Adrenal gland (tissue), 9 donors: ENCODE measurements at regions not wholly inside any gene's neighbourhood (a gene's known extent, or its start where the extent isn't known, plus 50 kb on each side); places are given as distances from the start of the nearest gene placed in this dataset.

Experiments used
- DNase-seq, 7 donors: peaks; one replicate each; pipeline ENCODE4 v3.0.0-alpha.2; 2019 to 2020
- H3K27ac ChIP-seq, 5 donors: fragments of 200-600 bp; sonication (generic) in 4 of 5; 1 replicate in 3 of 5; 2 replicates in 2 of 5; pipeline versions ENCODE4 v1.5.1 to v1.8.0; 2016 to 2020; ENCODE audit warnings: mild to moderate bottlenecking in 1 of 5
- H3K27me3 ChIP-seq: fragments of 200-600 bp; 2 replicates; pipeline ENCODE4 v1.8.0; 2021
- H3K36me3 ChIP-seq, 2 donors: fragments of 200-600 bp; replicated peaks in 1 of 2; 1 replicate in 1 of 2; 2 replicates in 1 of 2; pipeline versions ENCODE4 v1.5.1 to v1.8.0; 2018 to 2022
- H3K4me1 ChIP-seq, 2 donors: fragments of 200-600 bp; replicated peaks in 1 of 2; 1 replicate in 1 of 2; 2 replicates in 1 of 2; pipeline versions ENCODE4 v1.5.1 to v1.8.0; 2018 to 2021
- H3K4me3 ChIP-seq, 4 donors: fragments of 200-600 bp; sonication (generic) in 3 of 4; one replicate each; pipeline ENCODE4 v1.5.1; 2016 to 2018
- H3K9me3 ChIP-seq, 3 donors: fragments of 200-600 bp; sonication (generic) in 1 of 3; replicated peaks in 1 of 3; 1 replicate in 2 of 3; 2 replicates in 1 of 3; pipeline versions ENCODE4 v1.5.1 to v1.8.0; 2016 to 2021
- POLR2A ChIP-seq, 2 donors: fragments of 450-650 bp; IDR thresholded peaks; one replicate each; pipeline ENCODE4 v1.6.1; 2017; ENCODE audit warnings: antibody characterized with exemption in 2 of 2, mild to moderate bottlenecking in 2 of 2, moderate library complexity in 1 of 2
- WGBS, 4 donors: extraction: QIAGEN DNeasy Blood & Tissue Kit in 2 of 4; methylation state at CpG; one replicate each; pipeline versions ENCODE4 v1.1.5 to v1.1.7; 2013 to 2017; 5-methylcytosine and 5-hydroxymethylcytosine counted together
- intact Hi-C, 2 donors: fragments of 100-400 bp; cut with DNase I; formaldehyde crosslinking; loops; one replicate each; pipeline versions ENCODE4 v1.14.1 to v1.15.0; 2022 to 2023
- TF ChIP-seq, protein P1 (sequence below), 6 experiments: fragments of 450-650 bp in 4 of 6; fragments of 200-600 bp in 2 of 6; sonication (generic) in 1 of 6; IDR thresholded peaks; 1 replicate in 5 of 6; 2 replicates in 1 of 6; pipeline versions ENCODE4 v1.5.1 to v1.8.0; 2016 to 2021; ENCODE audit warnings: antibody characterized with exemption in 6 of 6, mild to moderate bottlenecking in 2 of 6, moderate library complexity in 1 of 6
- donor health status: healthy with polysubstance abuse.
- donor health status: Bipolar disorder and iron deficiency.
- donor health status: DM: yes; HTN: yes; CAD: no.
- donor health status: DM: no; HTN: no; CAD: no.
- donor health status: DM: no; HTN: no; CAD: no.

DNA sequence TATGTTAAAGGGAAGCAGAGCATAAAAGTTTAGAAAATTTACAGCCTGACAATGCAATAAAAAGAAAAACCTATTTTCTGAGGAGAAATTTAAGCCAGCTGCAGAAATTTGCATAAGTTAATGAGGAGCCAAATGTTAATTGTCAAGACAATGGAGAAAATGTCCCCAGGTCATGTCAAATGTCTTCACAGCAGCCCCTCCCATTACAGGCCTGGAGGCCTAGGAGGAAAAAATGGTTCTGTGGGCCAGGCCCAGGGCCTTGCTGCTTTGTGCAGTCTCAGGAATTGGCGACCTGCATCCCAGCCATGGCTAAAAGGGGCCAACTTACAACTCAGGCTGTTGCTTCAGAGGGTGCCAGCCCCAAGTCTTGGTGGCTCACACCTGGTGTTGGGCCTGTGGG, 275.4 kb upstream of the RPS6KA3 start:
- WGBS, 4 donors, result 15 to 35% methylated on average over 1 of the region's 1 CpG; no CpG with 5 or more reads in 2 of the 4 donors
- TF ChIP-seq, protein P1, sequence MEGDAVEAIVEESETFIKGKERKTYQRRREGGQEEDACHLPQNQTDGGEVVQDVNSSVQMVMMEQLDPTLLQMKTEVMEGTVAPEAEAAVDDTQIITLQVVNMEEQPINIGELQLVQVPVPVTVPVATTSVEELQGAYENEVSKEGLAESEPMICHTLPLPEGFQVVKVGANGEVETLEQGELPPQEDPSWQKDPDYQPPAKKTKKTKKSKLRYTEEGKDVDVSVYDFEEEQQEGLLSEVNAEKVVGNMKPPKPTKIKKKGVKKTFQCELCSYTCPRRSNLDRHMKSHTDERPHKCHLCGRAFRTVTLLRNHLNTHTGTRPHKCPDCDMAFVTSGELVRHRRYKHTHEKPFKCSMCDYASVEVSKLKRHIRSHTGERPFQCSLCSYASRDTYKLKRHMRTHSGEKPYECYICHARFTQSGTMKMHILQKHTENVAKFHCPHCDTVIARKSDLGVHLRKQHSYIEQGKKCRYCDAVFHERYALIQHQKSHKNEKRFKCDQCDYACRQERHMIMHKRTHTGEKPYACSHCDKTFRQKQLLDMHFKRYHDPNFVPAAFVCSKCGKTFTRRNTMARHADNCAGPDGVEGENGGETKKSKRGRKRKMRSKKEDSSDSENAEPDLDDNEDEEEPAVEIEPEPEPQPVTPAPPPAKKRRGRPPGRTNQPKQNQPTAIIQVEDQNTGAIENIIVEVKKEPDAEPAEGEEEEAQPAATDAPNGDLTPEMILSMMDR (IDR thresholded peaks at IDR 0.05), result no peak
- TF ChIP-seq POLR2A (IDR thresholded peaks at IDR 0.05), result no peak
- no peak overlapping the region for H3K27ac ChIP-seq
- H3K4me1 ChIP-seq, result no peaks in the 10 kb centered on the region
- no peaks in the 10 kb centered on the region for H3K36me3 ChIP-seq
- DNase-seq, result no peak
- intact Hi-C loops, result no loop called here
- H3K4me3 ChIP-seq, result no peak overlapping the region
- peaks cover 0 to 13% (median 0%) of the 10 kb centered on the region in 3 donors for H3K9me3 ChIP-seq
- H3K27me3 ChIP-seq, result no peaks in the 10 kb centered on the region

DNA sequence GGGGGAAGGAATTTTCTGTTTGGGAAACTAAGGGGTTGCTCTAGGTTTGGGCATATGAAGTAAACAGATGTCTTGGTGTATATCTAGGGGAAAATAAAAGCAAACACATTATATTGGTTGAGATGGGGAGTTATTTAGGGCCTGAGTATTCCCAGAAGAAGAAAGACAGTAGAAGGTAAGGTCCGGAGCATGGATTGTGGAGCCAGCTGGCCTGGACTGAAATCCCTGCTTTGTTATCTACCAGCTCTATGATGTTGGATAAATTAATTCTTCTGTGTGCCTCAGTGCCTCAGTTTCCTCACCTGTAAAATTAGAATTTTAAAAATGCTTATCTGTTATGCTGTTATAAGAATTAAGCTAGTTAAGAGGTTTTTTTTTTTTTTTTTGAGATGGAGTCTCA, 272.3 kb upstream of the RPS6KA3 start:
- intact Hi-C loops, result no loop called here
- Histone ChIP-seq H3K9me3 (peaks cover 0 to 13% (median 0%) of the 10 kb centered on the region in 3 donors), H3K27me3 (no peaks in the 10 kb centered on the region), H3K4me1 (no peaks in the 10 kb centered on the region), H3K27ac (no peak overlapping the region), H3K36me3 (no peaks in the 10 kb centered on the region), H3K4me3 (no peak overlapping the region)
- DNase-seq, result no peak
- no peak for TF ChIP-seq POLR2A (IDR thresholded peaks at IDR 0.05)
- TF ChIP-seq, protein P1 (IDR thresholded peaks at IDR 0.05), result no peak
- WGBS, 4 donors, result 88 to 100% (median 96%) methylated on average over 1 of the region's 1 CpG

DNA sequence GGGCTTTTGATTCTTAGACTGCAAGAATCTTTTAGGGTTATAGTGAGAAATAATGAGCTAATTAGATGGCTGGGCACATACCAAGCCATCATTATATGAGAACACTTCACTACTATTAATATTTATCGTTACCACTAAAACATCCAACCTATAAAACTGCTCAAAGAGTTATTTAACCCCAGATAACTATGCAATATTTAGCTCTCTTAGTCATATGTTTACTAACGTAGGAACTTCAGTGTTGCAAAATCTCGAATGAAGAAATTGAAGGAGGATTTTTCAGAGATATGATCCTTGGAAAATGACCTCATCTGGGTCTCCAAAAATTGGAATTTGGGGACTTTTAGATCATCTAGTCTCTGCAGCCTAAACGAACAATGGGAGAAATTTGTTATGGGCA, 265.0 kb upstream of the RPS6KA3 start:
- intact Hi-C loops, result no loop called here
- 36 to 51% (median 45%) methylated on average over 4 of the region's 4 CpGs for WGBS, 4 donors
- Histone ChIP-seq H3K9me3 (no peaks in the 10 kb centered on the region), H3K27ac (no peak overlapping the region), H3K4me1 (peaks cover 0 to 7% of the 10 kb centered on the region in 2 donors), H3K27me3 (peaks cover 17% of the 10 kb centered on the region), H3K4me3 (no peak overlapping the region), H3K36me3 (no peaks in the 10 kb centered on the region)
- no peak for TF ChIP-seq POLR2A (IDR thresholded peaks at IDR 0.05)
- TF ChIP-seq, protein P1 (IDR thresholded peaks at IDR 0.05), result no peak
- DNase-seq, result no peak

DNA sequence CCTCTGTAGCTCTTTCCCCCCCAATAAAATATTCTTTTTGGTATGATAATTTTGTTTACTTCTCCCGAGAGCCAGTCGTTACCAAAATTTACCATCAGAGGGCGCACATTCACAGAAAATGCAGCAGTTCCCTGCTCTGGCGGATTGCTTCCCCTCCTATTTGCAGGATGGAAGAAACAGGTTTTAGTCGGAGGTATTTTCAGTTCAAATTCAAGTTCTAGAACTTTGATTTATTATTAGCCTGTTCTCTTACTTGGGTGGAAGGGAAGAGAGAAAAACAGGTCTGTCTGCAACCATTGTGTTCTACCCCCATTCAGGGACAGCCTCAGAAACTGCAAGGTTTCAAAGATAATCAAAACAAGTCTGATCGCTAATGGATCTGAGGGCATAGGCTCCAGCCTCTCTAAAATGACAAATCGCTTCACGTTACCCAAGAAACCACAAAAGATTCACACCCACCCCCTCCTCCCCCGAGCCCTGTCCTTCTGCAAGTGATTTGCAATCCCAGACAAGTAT, 263.8 kb upstream of the RPS6KA3 start:
- Histone ChIP-seq H3K4me3 (no peak overlapping the region), H3K36me3 (no peaks in the 10 kb centered on the region), H3K4me1 (peaks cover 0 to 7% of the 10 kb centered on the region in 2 donors), H3K9me3 (no peaks in the 10 kb centered on the region), H3K27me3 (peaks cover 17% of the 10 kb centered on the region), H3K27ac (no peak overlapping the region)
- no peak for TF ChIP-seq POLR2A (IDR thresholded peaks at IDR 0.05)
- TF ChIP-seq, protein P1 (IDR thresholded peaks at IDR 0.05), result peak; percentile 52 to 81 (median 66)
- 0 to 6% (median 2%) methylated on average over 9 of the region's 9 CpGs for WGBS, 4 donors
- intact Hi-C loops, result no loop called here
- DNase-seq, result peak; percentile 50 to 83 (median 64)
